Mesenchymal stem cell (in vitro differentiated cells and primary cell): ENCODE measurements at regions not wholly inside any gene's neighbourhood (a gene's known extent, or its start where the extent isn't known, plus 50 kb on each side); places are given as distances from the start of the nearest gene placed in this dataset.
A peak's percentile ranks its signal among the peaks of the same experiment; 100 is the strongest.

Experiments used
- DNase-seq: peaks from one replicate; pipeline ENCODE4 v3.0.0-alpha.2; 2013
- H2AFZ ChIP-seq: one replicate; pipeline ENCODE4 v1.6.1; 2013; ENCODE audit warnings: low read depth, mild to moderate bottlenecking, control low read depth, inconsistent platforms, low read length, moderate library complexity
- H2AK5ac ChIP-seq: 2 replicates; pipeline ENCODE4 v1.6.1; 2013; ENCODE audit warnings: low read length, moderate library complexity, mild to moderate bottlenecking, inconsistent platforms; ENCODE audit not compliant: severe bottlenecking
- H2BK120ac ChIP-seq: one replicate; pipeline ENCODE4 v1.6.1; 2013; ENCODE audit warnings: low read depth, mild to moderate bottlenecking, inconsistent platforms, low read length, moderate library complexity
- H2BK12ac ChIP-seq, 2 experiments: one replicate each; pipeline ENCODE4 v1.6.1; 2013; ENCODE audit warnings: inconsistent platforms in 2 of 2, low read length in 2 of 2, mild to moderate bottlenecking in 2 of 2, moderate library complexity in 2 of 2, control low read depth in 1 of 2
- H2BK15ac ChIP-seq: one replicate; pipeline ENCODE4 v1.6.1; 2013; ENCODE audit warnings: mild to moderate bottlenecking, low read depth, inconsistent platforms; ENCODE audit not compliant: poor library complexity, severe bottlenecking
- H2BK5ac ChIP-seq: 2 replicates; pipeline ENCODE4 v1.6.1; 2013; ENCODE audit warnings: low read depth, mild to moderate bottlenecking, low read length, control low read depth, inconsistent platforms; ENCODE audit not compliant: poor library complexity, severe bottlenecking
- H3K14ac ChIP-seq, 2 experiments: one replicate each; pipeline ENCODE4 v1.6.1; 2013; ENCODE audit warnings: inconsistent platforms in 2 of 2, low read length in 2 of 2, control low read depth in 1 of 2, mild to moderate bottlenecking in 1 of 2, moderate library complexity in 1 of 2
- H3K18ac ChIP-seq, 2 experiments: one replicate each; pipeline ENCODE4 v1.6.1; 2013; ENCODE audit warnings: inconsistent platforms in 2 of 2, low read length in 2 of 2, control low read depth in 1 of 2, low read depth in 1 of 2, mild to moderate bottlenecking in 1 of 2
- H3K23ac ChIP-seq, 2 experiments: one replicate each; pipeline ENCODE4 v1.6.1; 2013; ENCODE audit warnings: inconsistent platforms in 2 of 2, low read length in 2 of 2, mild to moderate bottlenecking in 2 of 2, moderate library complexity in 2 of 2, control low read depth in 1 of 2
- H3K27ac ChIP-seq: 2 replicates; pipeline ENCODE4 v1.5.1; 2013; ENCODE audit warnings: mild to moderate bottlenecking, moderate library complexity, low read length, control low read depth, inconsistent platforms; ENCODE audit not compliant: poor library complexity, severe bottlenecking
- H3K27me3 ChIP-seq, 2 experiments: 2 replicates each; pipeline versions ENCODE4 v1.6.1 to v1.7.0; 2013; ENCODE audit warnings: low read length in 2 of 2, mild to moderate bottlenecking in 2 of 2, moderate library complexity in 2 of 2, control low read depth in 1 of 2, inconsistent platforms in 1 of 2; ENCODE audit not compliant: control insufficient read depth in 1 of 2, insufficient read depth in 1 of 2
- H3K36me3 ChIP-seq, 2 experiments: 2 replicates each; pipeline versions ENCODE4 v1.6.1 to v1.7.0; 2013; ENCODE audit warnings: low read length in 2 of 2, control low read depth in 1 of 2, inconsistent platforms in 1 of 2, low read depth in 1 of 2, mild to moderate bottlenecking in 1 of 2; ENCODE audit not compliant: insufficient read depth in 2 of 2, control insufficient read depth in 1 of 2
- H3K4ac ChIP-seq, 2 experiments: one replicate each; pipeline ENCODE4 v1.6.1; 2013; ENCODE audit warnings: inconsistent platforms in 2 of 2, low read length in 2 of 2, mild to moderate bottlenecking in 2 of 2, moderate library complexity in 2 of 2, control low read depth in 1 of 2, low read depth in 1 of 2
- H3K4me1 ChIP-seq: 2 replicates; pipeline ENCODE4 v1.6.1; 2013; ENCODE audit warnings: low read depth, low read length, control low read depth; ENCODE audit not compliant: control insufficient read depth, insufficient read depth
- H3K4me2 ChIP-seq: 2 replicates; pipeline ENCODE4 v1.6.1; 2013; ENCODE audit warnings: low read length, mild to moderate bottlenecking, inconsistent platforms; ENCODE audit not compliant: poor library complexity, severe bottlenecking
- H3K4me3 ChIP-seq, 2 experiments: 2 replicates each; pipeline versions ENCODE4 v1.5.1 to v1.7.0; 2013; ENCODE audit warnings: low read length in 2 of 2, mild to moderate bottlenecking in 2 of 2, control low read depth in 1 of 2, low read depth in 1 of 2; ENCODE audit not compliant: insufficient read depth in 1 of 2
- H3K79me1 ChIP-seq: replicated peaks from 2 replicates; pipeline ENCODE4 v1.6.1; 2013; ENCODE audit warnings: mild to moderate bottlenecking, control low read depth, low read length, inconsistent platforms; ENCODE audit not compliant: poor library complexity, severe bottlenecking
- H3K9ac ChIP-seq: 2 replicates; pipeline ENCODE4 v1.7.0; 2013; ENCODE audit warnings: mild to moderate bottlenecking, low read length, moderate library complexity
- H3K9me3 ChIP-seq: 2 replicates; pipeline ENCODE4 v1.7.0; 2013; ENCODE audit warnings: mild to moderate bottlenecking, low read length; ENCODE audit not compliant: control insufficient read depth
- H4K8ac ChIP-seq: one replicate; pipeline ENCODE4 v1.6.1; 2013; ENCODE audit warnings: inconsistent platforms, mild to moderate bottlenecking, low read length, moderate library complexity
- H4K91ac ChIP-seq: one replicate; pipeline ENCODE4 v1.6.1; 2013; ENCODE audit warnings: mild to moderate bottlenecking, low read length, inconsistent platforms
- WGBS: methylation state at CpG from one replicate; pipeline ENCODE4 v1.1.7; 2013; ENCODE audit warnings: mixed read lengths; 5-methylcytosine and 5-hydroxymethylcytosine counted together

DNA sequence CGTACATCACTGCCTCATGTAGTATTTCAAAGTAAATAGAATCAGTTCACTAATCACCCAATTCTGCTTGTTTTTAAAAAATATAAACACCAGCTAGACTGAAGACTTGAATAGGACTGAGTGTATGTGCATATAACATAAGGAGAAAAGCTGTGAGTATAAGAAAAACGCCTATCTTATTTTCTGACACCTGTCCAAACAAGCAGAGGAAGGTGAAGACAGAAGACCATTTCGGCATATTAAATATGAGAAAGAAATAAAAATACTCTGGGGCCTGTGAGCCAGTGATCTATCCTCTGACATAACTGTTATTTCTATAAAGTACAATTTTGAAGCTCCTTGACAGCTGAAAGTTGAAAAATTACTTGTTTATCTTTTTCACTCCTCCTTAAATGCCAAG, 111.3 kb upstream of the EEA1 start:
- H3K23ac ChIP-seq, result no peak overlapping the region
- no peak overlapping the region for H2BK120ac ChIP-seq
- no peak overlapping the region for H3K18ac ChIP-seq
- H3K4me3 ChIP-seq, result no peak overlapping the region
- no peak overlapping the region for H2BK12ac ChIP-seq
- no peak overlapping the region for H4K91ac ChIP-seq
- no peak overlapping the region for H3K4ac ChIP-seq
- no peaks in the 10 kb centered on the region for H3K36me3 ChIP-seq
- no peaks in the 10 kb centered on the region for H3K9me3 ChIP-seq
- no peak for DNase-seq
- peaks cover 0 to 3% of the 10 kb centered on the region in 2 experiments for H3K27me3 ChIP-seq
- H3K14ac ChIP-seq, result no peak overlapping the region
- H4K8ac ChIP-seq, result no peak overlapping the region
- no peak overlapping the region for H2BK15ac ChIP-seq
- H3K79me1 ChIP-seq, result no peaks in the 10 kb centered on the region
- no peak overlapping the region for H3K4me2 ChIP-seq
- no CpG with 5 or more reads among the region's 3 CpGs for WGBS
- no peak overlapping the region for H3K9ac ChIP-seq
- H3K4me1 ChIP-seq, result peaks cover 2% of the 10 kb centered on the region
- no peak overlapping the region for H2AK5ac ChIP-seq
- no peak overlapping the region for H2BK5ac ChIP-seq
- no peak overlapping the region for H2AFZ ChIP-seq
- H3K27ac ChIP-seq, result no peak overlapping the region

DNA sequence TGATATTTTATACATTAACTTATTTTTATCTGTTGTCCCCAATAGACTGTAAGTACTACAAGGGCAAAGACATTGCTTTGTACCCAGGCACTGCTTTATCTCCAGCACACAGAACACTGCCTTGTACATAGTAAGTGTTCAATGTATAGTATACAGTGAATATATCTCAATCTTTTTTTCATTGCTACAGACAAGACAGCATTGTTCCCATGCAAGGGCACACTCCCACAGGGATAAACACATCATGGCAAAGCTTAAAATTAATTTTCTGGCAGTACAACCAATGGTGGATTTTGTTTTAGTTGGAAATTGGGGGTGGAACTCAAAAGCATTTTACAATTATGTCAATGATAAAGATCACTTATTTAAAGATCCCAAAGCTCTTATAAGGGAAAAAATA, 112.3 kb upstream of the EEA1 start:
- no peak overlapping the region for H2BK15ac ChIP-seq
- no peaks in the 10 kb centered on the region for H3K27me3 ChIP-seq
- H3K18ac ChIP-seq, result no peak overlapping the region
- DNase-seq, result no peak
- peaks cover 2% of the 10 kb centered on the region for H3K4me1 ChIP-seq
- H3K4me2 ChIP-seq, result no peak overlapping the region
- no peak overlapping the region for H2BK5ac ChIP-seq
- H3K79me1 ChIP-seq, result no peaks in the 10 kb centered on the region
- no peak overlapping the region for H4K91ac ChIP-seq
- H3K14ac ChIP-seq, result no peak overlapping the region
- no peak overlapping the region for H2BK12ac ChIP-seq
- no peaks in the 10 kb centered on the region for H3K36me3 ChIP-seq
- no peak overlapping the region for H4K8ac ChIP-seq
- H2AFZ ChIP-seq, result no peak overlapping the region
- no peak overlapping the region for H3K23ac ChIP-seq
- H3K27ac ChIP-seq, result no peak overlapping the region
- H2BK120ac ChIP-seq, result no peak overlapping the region
- no peak overlapping the region for H3K9ac ChIP-seq
- no peak overlapping the region for H2AK5ac ChIP-seq
- no peak overlapping the region for H3K4ac ChIP-seq
- H3K4me3 ChIP-seq, result no peak overlapping the region
- no peaks in the 10 kb centered on the region for H3K9me3 ChIP-seq

DNA sequence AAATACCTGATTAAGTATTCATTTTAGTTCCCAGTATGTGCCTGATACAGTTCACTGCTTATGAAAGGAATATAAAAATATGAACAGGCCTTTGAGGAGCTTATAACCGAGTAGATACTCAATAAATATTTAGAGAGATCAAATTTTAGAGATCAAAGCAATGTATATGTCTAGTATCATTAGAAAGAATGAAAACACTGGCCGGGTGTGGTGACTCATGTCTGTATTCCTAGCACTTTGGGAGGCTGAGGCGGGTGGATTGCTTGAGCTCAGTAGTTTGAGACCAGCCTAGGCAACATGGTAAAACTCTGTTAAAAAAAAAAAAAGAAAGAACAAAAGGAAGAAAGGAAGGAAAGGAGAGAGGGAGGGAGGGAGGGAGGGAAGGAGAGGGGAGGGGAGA, 113.2 kb upstream of the EEA1 start:
- Histone ChIP-seq H2BK15ac (no peak overlapping the region), H2AFZ (no peak overlapping the region), H3K23ac (no peak overlapping the region), H3K4me1 (peaks cover 2% of the 10 kb centered on the region), H3K79me1 (no peaks in the 10 kb centered on the region), H3K9ac (no peak overlapping the region), H3K4me3 (no peak overlapping the region), H2BK5ac (no peak overlapping the region), H3K9me3 (no peaks in the 10 kb centered on the region), H3K4me2 (no peak overlapping the region), H3K4ac (no peak overlapping the region), H2AK5ac (no peak overlapping the region), H3K27ac (no peak overlapping the region), H4K91ac (no peak overlapping the region), H3K18ac (no peak overlapping the region), H3K14ac (no peak overlapping the region), H4K8ac (no peak overlapping the region), H2BK120ac (no peak overlapping the region), H3K27me3 (no peaks in the 10 kb centered on the region), H2BK12ac (no peak overlapping the region), H3K36me3 (no peaks in the 10 kb centered on the region)
- DNase-seq, result no peak
- WGBS, result 66% methylated on average over 2 of the region's 3 CpGs

DNA sequence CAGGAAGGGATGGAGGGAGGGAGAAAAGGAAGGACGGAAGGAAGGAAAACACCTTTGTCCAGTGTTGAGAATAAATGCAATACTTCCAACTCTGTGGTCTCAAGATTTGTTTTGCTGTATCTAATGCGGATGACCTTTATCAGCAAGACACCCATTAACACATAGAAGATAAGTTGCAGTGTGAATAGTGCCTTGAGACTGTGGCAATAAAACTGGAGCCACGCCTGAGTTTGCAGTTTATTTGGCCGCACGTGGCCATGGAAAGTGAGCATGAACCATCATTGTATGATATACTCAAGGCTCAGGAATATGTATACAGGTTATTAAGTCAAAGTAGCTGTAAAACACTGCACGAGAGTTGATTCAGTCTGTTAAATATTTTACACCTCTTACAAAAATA, 113.6 kb upstream of the EEA1 start:
- Histone ChIP-seq H3K4me3 (no peak overlapping the region), H3K36me3 (no peaks in the 10 kb centered on the region), H2AFZ (no peak overlapping the region), H2AK5ac (no peak overlapping the region), H3K4ac (no peak overlapping the region), H3K23ac (no peak overlapping the region), H2BK15ac (no peak overlapping the region), H2BK5ac (no peak overlapping the region), H4K91ac (no peak overlapping the region), H3K4me2 (no peak overlapping the region), H4K8ac (no peak overlapping the region), H3K14ac (no peak overlapping the region), H3K4me1 (peaks cover 2% of the 10 kb centered on the region), H3K79me1 (no peaks in the 10 kb centered on the region), H3K18ac (no peak overlapping the region), H2BK12ac (no peak overlapping the region), H3K27me3 (no peaks in the 10 kb centered on the region), H3K27ac (peak overlapping the region; percentile 8), H2BK120ac (no peak overlapping the region), H3K9me3 (no peaks in the 10 kb centered on the region), H3K9ac (no peak overlapping the region)
- 64% methylated on average over 4 of the region's 6 CpGs for WGBS
- DNase-seq, result no peak
